Heart right ventricle (tissue), 16 donors: ENCODE measurements at regions not wholly inside any gene's neighbourhood (a gene's known extent, or its start where the extent isn't known, plus 50 kb on each side); places are given as distances from the start of the nearest gene placed in this dataset.

Experiments
- ATAC-seq, 8 donors: fragments of 200-7000 bp; cut with Tn5 transposase; one replicate each; pipeline ENCODE4 v1.9.1; 2020; ENCODE audit warnings: mild to moderate bottlenecking in 8 of 8, moderate library complexity in 8 of 8, moderate number of reproducible peaks in 1 of 8
- DNase-seq, 2 donors: peaks; one replicate each; pipeline ENCODE4 v3.0.0-alpha.2; 2020
- H3K27ac ChIP-seq, 10 donors: fragments of 200-600 bp; sonication (generic) in 2 of 10; one replicate each; pipeline versions ENCODE4 v1.5.0 to v1.8.0; 2020 to 2022; ENCODE audit warnings: mild to moderate bottlenecking in 3 of 10
- H3K27me3 ChIP-seq, 7 donors: fragments of 200-600 bp; one replicate each; pipeline ENCODE4 v1.8.0; 2021 to 2022; ENCODE audit warnings: mild to moderate bottlenecking in 2 of 7
- H3K36me3 ChIP-seq, 9 donors: fragments of 200-600 bp; sonication (generic) in 1 of 9; one replicate each; pipeline versions ENCODE4 v1.5.0 to v1.8.0; 2020 to 2022; ENCODE audit warnings: mild to moderate bottlenecking in 2 of 9
- H3K4me1 ChIP-seq, 9 donors: fragments of 200-600 bp; sonication (generic) in 1 of 9; one replicate each; pipeline versions ENCODE4 v1.5.0 to v1.8.0; 2020 to 2022; ENCODE audit warnings: mild to moderate bottlenecking in 4 of 9
- H3K4me3 ChIP-seq, 10 donors: fragments of 200-600 bp; sonication (generic) in 2 of 10; one replicate each; pipeline versions ENCODE4 v1.5.0 to v1.8.0; 2020 to 2022; ENCODE audit warnings: mild to moderate bottlenecking in 7 of 10, moderate library complexity in 2 of 10
- H3K9me3 ChIP-seq, 11 donors: fragments of 200-600 bp in 10 of 11; sonication (generic) in 2 of 11; one replicate each; pipeline versions ENCODE4 v1.5.0 to v1.8.0; 2013 to 2022; ENCODE audit warnings: mild to moderate bottlenecking in 2 of 11, control low read depth in 1 of 11, moderate library complexity in 1 of 11
- CTCF ChIP-seq, 9 donors: fragments of 200-600 bp; sonication (generic) in 2 of 9; IDR thresholded peaks; one replicate each; pipeline versions ENCODE4 v1.5.0 to v1.8.0; 2021 to 2022; ENCODE audit warnings: antibody characterized with exemption in 9 of 9, mild to moderate bottlenecking in 5 of 9, moderate library complexity in 1 of 9
- WGBS, 2 donors: extraction: QIAGEN DNeasy Blood & Tissue Kit; methylation state at CpG; one replicate each; pipeline ENCODE4 v1.1.7; 2013; ENCODE audit warnings: inconsistent platforms in 1 of 2; 5-methylcytosine and 5-hydroxymethylcytosine counted together
- intact Hi-C, 10 donors: fragments of 100-400 bp; cut with DNase I; formaldehyde crosslinking; loops; one replicate each; pipeline versions ENCODE4 v1.11.1 to v1.14.2; 2022
- donor health status: Arrhythmogenic right ventricular cardiomyopathy.
- donor health status: ischemic (EF 13 %, LVEDD 7.1; RV severe dilation, severe dysfunction).
- donor health status: healthy with polysubstance abuse.
- donor health status: DM: no; HTN: yes; CAD: no.
- donor health status: DM: no; HTN: no; CAD: no.
- donor health status: ischemic (EF 25% LVEDD 6.9; RV normal size, moderate dysfunction).
- donor health status: ischemic (EF 25% LVEDD 5.7; RV mildly dilated, moderate dysfunction).
- donor health status: healthy.
- donor health status: DM: yes; HTN: yes; CAD: no.
- donor health status: Ischemic cardiomyopathy.
- donor health status: ischemic (EF 35%, LVEDD 5.7; RV mildly dilated, moderate dysfunction).
- donor health status: nonischemic (EF 11% LVEDD 7.7; RV severe dilation, severe dysfunction).
- donor health status: DM: yes; HTN: yes; CAD: no.
- donor health status: PGD.
- donor health status: ischemic (EF 29% LVEDD 5.4; RV normal size, mild dysfunction).
- donor health status: nonischemic (EF 23%, LVEDD 6.1; RV moderate dilation, normal function).

- DNase-seq (no peak), ATAC-seq (no peak)
- peaks cover 0 to 35% (median 31%) of the 10 kb centered on the region in 7 donors for H3K27me3 ChIP-seq
- intact Hi-C loops = no loop called here
- H3K4me1 ChIP-seq = no peaks in the 10 kb centered on the region
- H3K4me3 ChIP-seq = no peak overlapping the region
- WGBS, 2 donors = 73% methylated on average over 3 of the region's 3 CpGs
- TF ChIP-seq CTCF (IDR thresholded peaks at IDR 0.05) = no peak
- H3K27ac ChIP-seq = no peak overlapping the region
- H3K9me3 ChIP-seq = peaks cover 0 to 5% (median 0%) of the 10 kb centered on the region in 11 donors
- H3K36me3 ChIP-seq = no peaks in the 10 kb centered on the region
Observed at GRCh38 chr19:32164384-32164992, 180.9 kb upstream of the ZNF507 start.

- H3K36me3 ChIP-seq = no peaks in the 10 kb centered on the region
- peaks cover 0 to 40% (median 31%) of the 10 kb centered on the region in 7 donors for H3K27me3 ChIP-seq
- WGBS, 2 donors = 72 to 79% methylated on average over 11 of the region's 11 CpGs
- intact Hi-C loops = no loop called here
- DNase-seq (no peak), ATAC-seq (no peak)
- no peaks in the 10 kb centered on the region for H3K9me3 ChIP-seq
- no peak overlapping the region for H3K4me3 ChIP-seq
- H3K27ac ChIP-seq = no peak overlapping the region
- H3K4me1 ChIP-seq = no peaks in the 10 kb centered on the region
- no peak for TF ChIP-seq CTCF (IDR thresholded peaks at IDR 0.05)
Observed at GRCh38 chr19:32165141-32165540, 180.3 kb upstream of the ZNF507 start.

GRCh38 chr19:32165750-32166149 is 179.7 kb upstream of the ZNF507 start:
- DNase-seq (no peak), ATAC-seq (no peak)
- intact Hi-C loops = no loop called here
- Histone ChIP-seq H3K36me3 (no peaks in the 10 kb centered on the region), H3K27ac (no peak overlapping the region), H3K9me3 (no peaks in the 10 kb centered on the region), H3K4me1 (no peaks in the 10 kb centered on the region), H3K4me3 (no peak overlapping the region), H3K27me3 (peaks cover 0 to 42% (median 31%) of the 10 kb centered on the region in 7 donors)
- no peak for TF ChIP-seq CTCF (IDR thresholded peaks at IDR 0.05)
- 71 to 80% methylated on average over 16 of the region's 16 CpGs for WGBS, 2 donors

GRCh38 chr19:32166238-32166637 is 179.2 kb upstream of the ZNF507 start:
- DNase-seq (no peak), ATAC-seq (no peak)
- no peaks in the 10 kb centered on the region for H3K4me1 ChIP-seq
- WGBS, 2 donors = 63 to 78% methylated on average over 9 of the region's 9 CpGs
- intact Hi-C loops = no loop called here
- H3K27ac ChIP-seq = no peak overlapping the region
- TF ChIP-seq CTCF (IDR thresholded peaks at IDR 0.05) = no peak
- peaks cover 0 to 45% (median 31%) of the 10 kb centered on the region in 7 donors for H3K27me3 ChIP-seq
- H3K4me3 ChIP-seq = no peak overlapping the region
- H3K36me3 ChIP-seq = no peaks in the 10 kb centered on the region
- no peaks in the 10 kb centered on the region for H3K9me3 ChIP-seq
